ENCODE measurements at regions not wholly inside any gene's neighbourhood (a gene's known extent, or its start where the extent isn't known, plus 50 kb on each side); places are given as distances from the start of the nearest gene placed in this dataset.
A peak's percentile ranks its signal among the peaks of the same experiment; 100 is the strongest.

DNA sequence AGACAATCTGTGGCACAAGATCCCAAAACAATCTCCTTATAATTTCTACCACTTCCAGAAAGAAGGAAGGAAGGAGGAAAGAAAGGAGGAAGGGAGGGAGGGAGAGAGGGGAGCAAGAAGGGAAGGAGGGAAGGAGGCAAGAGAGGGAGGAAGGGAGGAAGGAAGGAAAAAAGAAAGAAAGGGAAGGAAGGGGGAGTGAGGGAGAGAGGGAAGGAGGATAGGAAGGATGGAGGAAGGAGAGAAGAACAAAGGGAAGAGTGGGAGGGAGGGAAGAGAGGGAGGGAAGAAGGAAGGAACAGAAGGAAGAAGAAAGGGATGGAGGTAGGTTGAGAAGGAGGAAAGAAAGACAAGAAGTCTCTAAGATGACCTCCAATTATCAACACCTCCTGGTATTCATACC is 185.5 kb upstream of the NFE2L3 start:
- no peak for DNase-seq

DNA sequence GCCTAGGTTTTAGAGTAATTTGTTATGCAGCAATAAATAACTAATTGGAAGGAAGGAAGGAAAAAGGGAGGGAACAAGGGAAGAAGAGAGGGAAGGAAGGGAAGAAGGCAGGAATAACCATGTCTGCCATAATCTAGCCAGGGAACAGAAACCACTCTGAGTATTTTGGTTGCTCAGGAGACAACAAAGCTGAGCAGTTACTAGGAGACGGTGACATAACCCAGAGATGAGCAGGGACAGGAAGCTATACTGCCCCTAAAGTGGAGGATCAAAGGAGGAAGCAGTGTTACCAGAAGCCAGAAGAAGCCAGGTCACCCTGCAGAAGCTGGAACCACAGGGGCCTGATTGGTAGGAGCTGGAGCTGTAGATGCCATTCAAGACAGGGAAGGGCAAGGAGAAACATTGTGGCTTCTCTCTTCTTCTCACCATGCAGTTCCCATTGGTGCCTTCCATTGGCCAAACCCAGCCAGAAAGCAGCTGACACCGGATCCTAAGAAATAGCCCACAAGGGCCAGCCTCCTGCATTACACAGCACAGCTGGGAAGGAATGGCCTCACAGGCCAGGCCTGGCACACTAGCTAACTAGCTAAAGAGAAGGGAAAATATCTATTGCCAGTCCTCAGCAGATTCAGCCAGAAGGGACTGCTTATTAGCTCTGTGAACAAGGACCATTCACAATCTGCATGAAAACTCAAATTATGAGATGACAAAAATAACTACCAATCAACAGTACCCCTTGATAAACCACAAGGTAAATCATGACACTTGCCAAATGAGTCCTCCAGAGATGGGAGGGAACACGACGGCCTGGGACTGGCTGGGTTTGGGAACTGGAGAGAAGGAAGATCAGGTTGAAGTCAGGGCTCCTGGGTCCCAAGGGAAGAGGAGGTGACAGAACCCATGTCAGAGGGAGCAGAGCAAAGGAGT is 184.5 kb upstream of the NFE2L3 start:
- no peak for DNase-seq

GRCh38 chr7:25968205-25968993 is 183.6 kb upstream of the NFE2L3 start:
- DNase-seq, result peak; percentile 27 to 55

- no peak for DNase-seq
Observed at GRCh38 chr7:25970356-25970755, 181.6 kb upstream of the NFE2L3 start.

GRCh38 chr7:25970911-25971310 is 181.1 kb upstream of the NFE2L3 start:
- DNase-seq, result no peak

DNA sequence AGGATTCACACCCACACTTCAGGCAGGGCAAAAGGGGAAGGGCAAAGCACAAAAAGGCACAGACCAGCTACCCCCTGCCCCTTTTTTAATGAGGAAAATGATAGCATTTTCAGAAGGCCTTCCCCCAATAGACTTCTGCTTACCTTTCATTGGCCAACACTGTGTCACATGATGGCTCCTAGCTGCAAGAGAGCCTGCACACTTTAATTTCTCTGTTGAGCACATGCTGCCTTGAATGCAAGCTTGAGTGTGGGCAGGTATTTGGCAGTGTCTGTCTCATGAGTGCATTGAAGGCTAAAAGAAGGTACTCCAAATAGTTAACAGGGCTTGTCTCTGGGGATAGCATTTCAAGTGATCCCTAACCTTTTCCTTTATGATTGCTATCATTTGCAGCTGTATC is 175.4 kb upstream of the NFE2L3 start:
- no peak for DNase-seq

GRCh38 chr7:25978466-25978865 is 173.5 kb upstream of the NFE2L3 start:
- no peak for DNase-seq

DNA sequence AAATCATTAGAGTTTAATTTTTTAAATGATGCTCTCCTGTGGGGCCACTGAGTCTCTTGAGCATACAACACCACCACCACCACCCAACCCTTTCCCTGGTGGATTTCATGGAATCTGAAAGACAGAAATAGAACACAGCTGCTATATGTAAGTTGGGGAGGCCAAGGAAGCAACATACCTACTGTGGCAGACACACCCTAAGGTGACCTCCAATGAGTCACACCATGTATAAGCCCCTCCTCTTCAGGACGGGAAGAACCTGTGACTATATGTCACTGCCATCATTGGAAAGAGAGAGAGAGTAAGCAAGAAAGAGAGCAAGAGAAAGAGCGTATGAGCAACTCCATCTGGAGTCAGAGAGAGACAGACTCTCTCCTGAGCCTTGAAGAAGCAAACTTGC is 172.4 kb upstream of the NFE2L3 start:
- no peak for DNase-seq

GRCh38 chr7:25982684-25983083 is 169.3 kb upstream of the NFE2L3 start:
- DNase-seq, result no peak

- no peak for DNase-seq
Observed at GRCh38 chr7:25985196-25985595, 166.8 kb upstream of the NFE2L3 start.

DNA sequence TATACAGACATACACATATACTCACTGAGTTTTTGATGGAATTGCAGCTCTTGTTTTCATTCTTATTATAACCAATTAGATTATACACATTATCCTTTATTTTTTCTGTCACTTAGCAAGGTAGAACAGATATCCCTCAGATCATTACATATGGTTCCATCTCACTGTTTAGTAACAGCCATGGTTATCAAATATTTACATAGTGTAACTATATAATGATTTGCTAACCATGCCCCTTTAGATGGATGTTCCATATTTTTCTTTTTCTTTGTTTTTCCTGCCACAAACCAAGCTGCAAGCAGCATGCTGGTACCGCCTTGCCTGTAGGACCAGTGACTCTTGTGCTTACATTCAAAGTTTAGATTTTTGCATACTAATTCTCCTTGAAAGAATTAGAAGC is 163.4 kb upstream of the NFE2L3 start:
- DNase-seq, result no peak

GRCh38 chr7:25989140-25989705 is 162.8 kb upstream of the NFE2L3 start:
- DNase-seq, result no peak

DNA sequence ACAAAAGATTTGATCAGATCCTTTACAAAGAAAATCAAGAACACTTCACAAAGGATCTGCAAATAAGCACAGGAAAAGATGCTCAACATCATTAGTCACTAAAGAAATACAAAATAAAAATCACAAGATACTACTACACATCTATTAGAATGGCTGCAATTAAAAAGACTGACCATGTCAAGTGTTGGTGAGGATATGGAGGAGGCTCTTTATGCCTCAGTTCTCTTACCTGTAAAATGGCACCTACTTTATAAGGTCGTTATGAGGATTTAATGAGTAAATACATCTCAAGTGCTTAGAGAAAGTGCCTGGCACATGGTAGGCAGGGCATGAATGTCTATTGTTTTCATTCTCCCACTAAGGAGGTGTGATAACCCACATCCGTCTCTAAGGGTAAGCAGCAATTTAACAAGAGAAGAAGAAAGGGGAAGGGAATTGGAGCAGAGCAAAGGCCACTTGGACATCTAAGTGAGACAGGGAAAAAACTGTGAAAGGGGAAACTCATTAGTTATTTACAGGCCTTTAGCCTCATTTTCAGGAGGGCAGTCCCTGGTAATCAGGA is 157.5 kb upstream of the NFE2L3 start:
- DNase-seq, result peak in 1 of 2 donors; percentile 23

GRCh38 chr7:25995216-25995615 is 156.8 kb upstream of the NFE2L3 start:
- no peak for DNase-seq

GRCh38 chr7:25996006-25996408 is 156.0 kb upstream of the NFE2L3 start:
- no peak for DNase-seq

DNA sequence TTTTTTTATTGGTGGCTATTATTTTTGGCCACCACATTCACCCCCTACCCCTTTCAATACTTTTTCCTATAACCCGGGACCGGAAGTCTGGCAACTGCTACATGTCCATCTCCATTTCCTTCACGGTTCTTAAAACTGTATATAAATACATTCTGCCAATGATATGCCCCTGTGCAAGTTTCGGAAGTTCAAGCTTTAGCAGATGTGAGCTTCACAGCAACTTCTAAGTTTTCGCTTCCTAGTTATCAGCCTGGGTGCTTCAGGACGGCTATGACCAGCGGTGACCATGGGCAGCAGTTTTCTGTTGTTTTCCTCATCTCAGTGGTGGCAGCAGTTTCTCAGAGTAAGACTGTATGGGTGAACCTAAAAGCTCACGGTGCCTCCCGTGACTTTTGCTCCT is 153.5 kb upstream of the NFE2L3 start:
- DNase-seq, result no peak

DNA sequence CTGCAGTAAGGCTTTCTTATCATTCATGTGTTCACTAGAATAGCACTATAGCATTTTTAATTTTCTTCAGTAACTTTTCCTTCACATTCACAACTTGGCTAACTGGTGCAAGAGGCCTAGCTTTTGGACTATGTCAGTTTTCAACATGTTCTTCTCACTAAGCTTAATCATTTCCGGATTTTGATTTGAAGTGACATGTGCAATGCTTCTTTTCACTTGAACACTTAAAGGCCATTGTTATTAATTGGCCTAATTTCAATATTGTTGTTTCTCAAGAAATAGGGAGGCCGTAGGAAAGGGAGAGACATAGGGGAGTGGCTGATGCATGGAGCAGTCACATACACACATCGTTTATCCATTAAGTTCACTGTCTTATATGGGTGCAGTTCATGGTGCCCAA is 151.2 kb upstream of the NFE2L3 start:
- no peak for DNase-seq

DNA sequence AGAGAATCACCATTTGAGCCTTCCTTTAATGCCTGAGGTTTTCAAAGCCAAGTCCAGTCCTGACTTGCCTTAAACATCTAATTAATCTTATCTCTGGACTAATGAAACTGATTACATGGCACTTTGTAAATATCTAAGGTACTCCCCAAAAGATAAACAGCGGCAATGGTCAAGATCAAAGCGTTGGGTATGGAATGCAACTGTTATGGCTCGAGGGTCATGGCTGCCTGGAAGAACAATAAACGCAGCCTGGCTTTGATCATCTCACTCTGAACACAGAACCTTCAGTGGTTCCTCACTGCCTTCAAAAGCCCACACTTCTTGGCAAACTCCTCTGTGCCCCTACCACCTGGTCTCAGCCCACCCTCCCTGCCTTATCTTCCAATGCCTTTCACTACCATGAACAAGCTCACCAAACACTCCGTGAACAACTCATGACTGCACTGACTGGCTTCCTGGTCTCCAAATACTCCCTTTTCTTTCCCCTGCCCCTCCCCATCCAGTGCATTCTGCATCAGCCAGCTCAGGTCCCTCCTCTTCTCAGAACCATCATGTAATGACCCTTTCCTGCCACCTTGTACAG is 150.2 kb upstream of the NFE2L3 start:
- DNase-seq, result no peak

DNA sequence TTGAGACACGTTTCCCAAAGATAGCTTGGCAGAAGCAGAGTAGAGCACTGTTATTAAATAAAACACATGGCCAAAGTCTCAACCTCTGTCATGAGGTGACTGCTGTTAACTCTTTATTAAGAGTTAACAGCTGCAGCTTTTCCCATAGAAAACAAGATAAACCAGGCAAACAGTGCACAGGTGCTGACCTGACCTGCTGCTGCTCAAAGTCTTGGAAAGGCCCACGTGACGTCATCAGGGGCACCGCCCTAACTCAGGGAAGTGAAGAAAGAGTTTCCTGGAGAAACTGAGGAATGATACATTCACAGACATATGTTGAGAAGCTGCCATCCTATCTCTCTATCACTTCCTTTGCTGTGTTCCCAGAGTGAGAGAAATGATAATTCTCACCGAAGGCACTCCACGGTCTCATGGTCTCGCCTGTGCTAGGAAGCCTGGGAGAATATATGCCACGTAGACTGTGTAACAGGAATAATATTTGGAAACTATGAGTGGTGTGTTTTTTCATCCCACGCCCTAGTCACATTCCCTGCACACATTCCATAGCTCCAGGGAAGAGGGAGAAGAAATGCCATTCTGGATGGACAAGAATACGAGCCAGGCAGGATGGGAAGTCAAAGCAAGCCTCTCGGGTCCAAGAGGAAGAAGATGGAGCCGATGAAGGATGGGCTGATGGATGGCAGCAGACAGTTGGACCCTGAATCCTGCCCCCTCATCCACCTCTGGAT is 146.2 kb upstream of the NFE2L3 start:
- DNase-seq, result no peak

DNA sequence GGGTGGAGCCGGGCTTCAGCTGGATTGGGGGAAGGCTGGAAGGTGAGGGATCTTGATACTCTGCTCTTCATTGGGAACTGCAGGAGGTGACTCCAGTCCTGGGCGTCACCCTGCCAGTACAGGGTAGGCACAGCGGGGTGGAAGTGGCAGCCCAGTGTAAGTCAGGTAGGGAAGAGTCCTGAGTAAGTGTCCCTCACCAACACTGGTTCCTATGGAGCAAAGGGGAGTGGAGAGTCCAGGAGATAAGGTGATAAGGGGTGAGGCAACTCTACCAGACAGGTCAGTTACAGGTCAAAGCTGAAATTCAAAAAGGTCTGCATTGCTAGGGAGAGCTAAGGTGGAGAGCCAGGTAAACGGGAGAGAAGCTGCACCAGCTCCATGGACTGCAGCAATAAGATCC is 145.6 kb upstream of the NFE2L3 start:
- no peak for DNase-seq

DNA sequence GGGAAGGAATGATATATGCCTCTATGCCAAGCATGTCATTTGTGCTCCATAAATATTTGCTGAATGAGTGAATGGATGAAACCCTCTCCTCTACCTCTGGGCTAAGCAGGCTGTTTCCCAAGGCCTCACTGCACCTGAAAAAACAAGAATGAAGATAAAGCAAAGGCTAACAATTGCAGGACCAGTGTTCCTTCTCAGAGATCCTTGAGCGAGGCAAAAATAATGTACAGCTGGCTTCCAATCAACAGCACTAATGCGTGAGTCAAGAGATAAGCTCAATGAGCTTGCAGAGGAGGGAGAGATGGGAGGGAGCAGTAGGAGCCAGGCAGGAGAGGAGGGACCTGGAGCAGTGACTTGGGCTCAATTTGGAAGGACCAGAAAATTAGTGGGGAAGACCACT is 144.5 kb upstream of the NFE2L3 start:
- DNase-seq, result no peak

- no peak for DNase-seq
Observed at GRCh38 chr7:26008428-26008827, 143.6 kb upstream of the NFE2L3 start.

Data from CD4-positive, alpha-beta T cell treated with Interleukin-4 for 1 hour (primary cell).